GM18909 (cell line): ENCODE measurements at regions not wholly inside any gene's neighbourhood (a gene's known extent, or its start where the extent isn't known, plus 50 kb on each side); places are given as distances from the start of the nearest gene placed in this dataset.

Experiments used
- ATAC-seq: cut with Tn5 transposase; IDR thresholded peaks from one replicate; pipeline ENCODE4 v1.9.1; 2021; ENCODE audit warnings: mild to moderate bottlenecking; ENCODE audit not compliant: unreplicated experiment, poor library complexity

DNA sequence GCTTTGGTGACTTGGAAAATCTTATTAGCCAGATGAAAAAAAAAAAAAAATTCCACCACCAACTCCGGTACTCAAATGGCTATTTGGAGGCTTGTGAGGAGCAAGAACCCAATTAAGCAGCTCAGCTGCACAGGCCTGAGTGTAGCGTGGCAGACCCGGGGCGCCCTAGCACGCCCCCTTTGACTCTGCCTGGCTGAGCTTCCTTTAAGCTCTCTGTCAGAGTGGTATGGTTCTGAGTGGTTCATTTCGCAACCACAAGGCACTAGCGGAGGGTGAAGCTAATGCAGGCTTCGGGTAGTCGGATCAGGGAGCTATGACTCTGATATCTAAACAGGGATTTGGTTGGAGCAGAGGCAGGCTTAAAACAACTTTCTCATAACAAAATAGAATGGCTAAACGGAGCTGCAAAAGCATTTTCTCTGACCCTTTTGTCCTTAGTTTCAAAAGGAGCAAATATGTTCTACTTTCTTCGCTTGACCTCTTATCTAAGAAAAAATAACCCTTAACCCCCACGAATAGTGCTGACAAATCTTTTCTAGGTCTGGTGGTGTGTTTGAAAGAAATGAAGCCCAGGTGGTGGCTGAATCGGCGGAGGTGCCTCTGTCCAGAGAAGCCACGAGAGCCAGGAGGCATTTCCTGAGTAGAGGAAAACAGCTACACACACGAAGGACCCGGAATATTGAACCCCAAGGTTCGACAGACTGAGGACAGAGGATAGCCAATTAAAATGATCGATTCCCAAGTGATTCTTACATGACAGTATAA, 285.4 kb upstream of the GLI3 start:
- ATAC-seq: no peak

DNA sequence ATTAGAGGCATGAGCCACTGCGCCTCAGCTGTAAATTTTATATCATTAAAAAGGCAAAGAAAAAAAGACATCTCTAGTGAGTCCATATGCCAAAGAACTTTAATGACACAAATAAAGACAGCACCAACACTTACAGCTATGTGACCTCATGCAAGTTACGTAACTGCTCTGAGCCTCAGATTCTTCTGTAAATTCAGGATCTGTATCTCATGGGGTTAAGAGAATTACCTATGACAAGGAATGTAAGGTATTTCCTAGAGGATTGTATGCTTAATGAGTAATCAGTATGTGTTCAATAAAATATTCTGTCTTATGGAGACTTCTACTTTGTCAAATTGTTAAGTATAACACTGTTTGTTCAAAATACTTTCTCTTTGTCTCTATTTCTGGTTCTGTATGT, 274.0 kb upstream of the GLI3 start:
- no peak for ATAC-seq

DNA sequence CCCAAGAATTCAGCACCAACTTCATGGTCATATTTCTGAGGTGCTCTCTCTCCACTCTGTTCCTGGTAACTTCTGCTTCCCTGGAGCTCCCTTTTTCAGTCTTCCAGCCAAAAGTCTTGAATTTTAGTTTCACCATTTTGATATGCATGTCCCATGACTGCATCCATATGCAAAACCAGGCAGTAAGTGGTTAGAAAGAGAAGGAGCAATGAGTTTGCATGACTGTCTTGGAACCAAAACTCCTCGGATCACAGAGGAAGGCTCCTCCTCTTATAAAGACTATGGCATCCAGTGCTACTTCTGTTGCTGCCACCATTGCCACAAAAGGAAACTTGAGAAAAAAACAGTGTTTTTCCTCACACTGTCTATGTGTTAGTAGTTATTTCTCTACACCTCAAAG, 269.1 kb upstream of the GLI3 start:
- no peak for ATAC-seq

DNA sequence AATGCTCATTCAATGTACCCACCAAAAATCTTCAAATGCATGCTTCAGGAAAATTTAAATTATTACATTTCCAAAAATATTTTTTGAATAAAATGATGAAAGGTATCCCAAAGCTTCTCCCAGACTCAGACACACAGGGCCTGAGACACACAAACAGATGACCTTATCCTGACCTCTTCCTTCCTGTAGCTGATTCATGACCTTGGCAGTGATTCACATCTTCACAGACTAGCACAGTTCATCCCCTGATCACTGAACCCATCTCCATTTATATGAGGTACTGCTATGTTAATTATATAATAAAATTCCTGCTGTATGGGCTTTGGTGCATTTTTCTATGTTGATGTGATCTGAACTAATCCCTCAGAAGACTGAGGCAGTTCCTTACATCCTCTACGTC, 265.0 kb upstream of the GLI3 start:
- ATAC-seq: no peak

DNA sequence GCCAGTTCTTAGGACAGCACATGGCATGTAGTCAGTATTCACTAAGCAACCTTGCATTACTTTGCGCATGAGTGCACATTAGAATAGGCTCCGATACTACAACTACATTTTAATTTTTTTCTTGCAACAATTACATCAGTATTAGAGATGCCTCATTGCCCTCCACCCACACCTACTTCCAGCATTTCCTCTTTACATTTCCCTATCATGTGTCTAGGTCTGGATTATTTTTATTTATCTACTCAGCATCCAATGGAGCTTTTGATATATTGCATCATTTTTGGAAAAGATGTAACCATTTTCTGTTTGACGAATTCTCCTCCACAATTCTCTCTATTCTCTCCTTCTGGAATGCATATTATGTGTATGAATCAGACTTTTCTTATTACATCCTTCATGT, 258.2 kb upstream of the GLI3 start:
- no peak for ATAC-seq

DNA sequence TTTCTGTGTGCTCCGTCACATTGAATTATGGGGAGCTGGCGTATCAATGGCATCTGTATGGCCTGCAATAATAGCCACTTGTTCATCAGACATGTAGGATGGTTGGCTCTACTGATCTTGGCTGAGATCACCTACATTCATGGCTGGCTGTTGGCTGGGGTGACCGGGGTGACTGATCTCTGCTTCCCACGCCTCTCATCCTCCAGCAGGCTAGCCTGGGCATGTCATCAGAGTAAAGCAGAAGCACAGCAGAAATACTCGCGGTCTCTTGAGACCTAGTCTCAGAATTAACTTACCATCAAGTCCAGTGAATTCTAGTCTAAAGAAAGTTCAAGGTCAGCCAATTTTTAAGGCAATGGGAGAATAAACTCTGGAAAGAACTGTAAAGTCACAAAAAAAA, 257.7 kb upstream of the GLI3 start:
- ATAC-seq: no peak

DNA sequence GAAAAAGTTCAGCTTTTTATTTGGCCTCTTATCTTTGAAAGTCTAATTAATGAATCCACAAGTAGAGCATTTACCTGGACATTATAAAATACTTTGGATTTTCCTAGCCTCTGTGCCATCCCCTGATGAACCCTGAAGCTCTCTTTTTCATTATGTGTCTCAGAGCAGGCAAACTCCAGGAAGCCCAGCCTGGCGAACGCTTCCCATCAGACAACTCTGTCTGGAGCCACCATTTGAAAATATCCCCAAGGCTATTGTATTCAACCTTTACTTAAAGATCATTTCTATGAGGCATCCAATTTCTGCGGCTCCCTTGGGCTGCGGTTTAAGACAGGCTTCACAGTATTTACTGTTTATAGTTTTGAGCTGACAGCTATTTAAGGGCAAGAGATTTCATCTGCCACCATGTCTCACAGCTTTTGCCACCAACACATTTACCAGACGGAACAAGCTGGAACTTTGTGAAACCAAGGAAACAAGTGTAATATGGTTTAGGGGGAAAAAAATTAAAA, 257.2 kb upstream of the GLI3 start:
- ATAC-seq: no peak

DNA sequence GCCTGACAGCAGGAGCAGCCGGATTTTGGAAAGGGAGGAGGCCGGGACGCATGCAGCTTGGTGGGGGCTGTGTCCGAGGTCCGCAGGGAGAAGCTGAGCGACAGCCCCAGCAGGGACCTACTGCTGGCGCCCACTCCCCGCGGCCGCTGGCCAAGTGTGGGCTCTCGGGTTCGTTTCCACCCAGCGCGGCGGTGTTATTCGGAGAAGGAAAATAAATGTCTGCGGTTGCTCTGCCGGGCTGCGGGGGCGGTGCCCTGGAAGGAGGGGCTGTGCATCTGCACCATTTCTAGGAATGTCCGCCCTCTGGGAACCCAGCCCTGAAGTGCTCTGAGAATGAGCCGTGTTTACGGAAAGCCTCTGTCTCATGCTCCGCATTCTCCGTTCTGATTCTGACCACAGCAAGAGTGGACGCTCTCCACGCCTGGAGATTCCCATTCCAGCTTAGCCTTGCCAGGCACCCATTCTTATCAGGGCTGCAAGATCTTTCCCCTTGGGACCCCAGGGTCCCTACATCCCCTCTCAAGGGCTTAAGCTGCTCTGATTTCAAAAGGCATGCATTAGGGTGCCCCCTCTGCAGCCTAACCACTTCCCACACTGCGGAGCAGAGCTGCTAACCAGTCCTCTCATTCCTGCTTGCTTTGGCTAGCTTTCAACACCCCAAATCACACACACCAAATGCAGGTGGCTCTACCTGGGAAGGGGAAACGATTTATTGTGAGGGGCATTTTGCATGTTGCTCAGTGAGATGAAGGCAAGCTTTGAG, 256.6 kb upstream of the GLI3 start:
- ATAC-seq: no peak

DNA sequence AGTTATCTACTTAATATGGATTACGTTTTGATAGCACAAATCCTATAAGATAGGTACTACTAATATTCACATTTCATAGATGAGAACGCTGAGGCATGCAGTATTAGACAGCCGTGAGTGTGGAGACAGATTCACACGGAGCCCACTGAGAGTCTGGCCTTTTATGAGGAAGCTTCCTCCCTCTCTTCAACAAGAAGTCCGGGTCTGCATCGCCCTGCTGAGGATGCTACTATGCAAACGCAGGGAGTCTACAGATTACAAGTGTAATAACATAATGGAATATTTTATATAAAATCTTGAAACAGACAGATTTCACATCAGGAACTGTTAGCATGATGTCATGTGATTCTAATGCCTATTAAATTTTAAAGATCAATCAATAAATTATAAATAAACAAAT, 255.9 kb upstream of the GLI3 start:
- ATAC-seq: no peak

DNA sequence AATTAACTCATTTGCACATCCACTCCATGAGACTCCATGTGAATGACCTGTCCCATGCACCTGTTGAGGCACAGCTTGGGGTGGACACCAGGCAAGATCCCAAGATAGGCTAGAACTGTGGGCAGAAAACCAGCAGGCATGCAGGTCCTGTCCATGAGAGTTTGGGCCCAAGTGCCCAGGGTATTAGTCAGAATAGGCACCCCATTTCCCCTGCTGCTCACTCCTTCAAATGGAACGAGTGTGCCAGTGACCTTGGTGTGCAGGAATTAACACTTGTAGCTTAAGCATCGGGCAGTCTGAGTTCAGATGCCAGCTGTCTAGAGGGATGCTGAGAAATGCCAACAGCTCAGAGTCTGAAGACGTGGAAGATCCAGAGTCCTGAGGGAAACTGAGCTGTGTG, 254.1 kb upstream of the GLI3 start:
- ATAC-seq: no peak

DNA sequence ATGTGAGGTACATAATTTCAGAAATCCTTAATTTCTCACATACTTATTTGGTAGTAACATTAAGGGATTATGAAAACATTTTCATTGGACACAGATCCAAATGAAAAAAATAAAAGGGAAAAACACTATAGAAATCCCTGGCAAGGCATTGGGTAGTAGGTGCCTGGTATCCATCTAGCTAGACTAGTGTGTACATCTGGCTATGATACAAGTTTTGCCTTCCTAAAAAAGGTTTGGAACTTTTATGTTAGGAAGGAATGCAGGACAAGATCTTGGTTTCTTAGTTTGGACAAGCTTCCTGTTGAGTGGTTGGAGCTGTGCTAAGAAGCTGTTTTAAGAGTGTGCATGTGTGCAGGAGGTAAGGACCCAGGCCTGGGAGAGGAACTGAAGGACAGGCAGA, 252.3 kb upstream of the GLI3 start:
- ATAC-seq: no peak

DNA sequence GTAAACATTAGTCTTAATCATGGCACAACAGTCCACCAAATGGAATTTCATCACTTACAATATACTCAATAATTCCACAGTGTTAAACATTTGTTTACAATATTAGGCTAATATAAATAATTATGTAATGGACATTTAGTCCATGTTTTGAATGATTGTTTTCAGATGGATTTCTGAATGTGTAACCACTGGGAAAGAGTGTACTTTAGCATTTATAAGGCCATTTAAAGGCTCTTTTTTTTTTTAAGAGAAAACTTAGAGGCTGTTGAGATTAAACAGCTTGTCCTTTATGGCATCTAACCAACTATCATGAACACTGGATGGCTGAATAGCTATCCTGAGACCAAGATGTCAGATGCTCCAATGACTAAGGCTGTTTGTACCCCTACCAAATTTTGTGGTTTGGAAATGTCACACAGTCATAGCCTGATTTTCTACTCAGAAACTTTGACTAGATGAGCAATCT, 248.3 kb upstream of the GLI3 start:
- ATAC-seq: no peak

DNA sequence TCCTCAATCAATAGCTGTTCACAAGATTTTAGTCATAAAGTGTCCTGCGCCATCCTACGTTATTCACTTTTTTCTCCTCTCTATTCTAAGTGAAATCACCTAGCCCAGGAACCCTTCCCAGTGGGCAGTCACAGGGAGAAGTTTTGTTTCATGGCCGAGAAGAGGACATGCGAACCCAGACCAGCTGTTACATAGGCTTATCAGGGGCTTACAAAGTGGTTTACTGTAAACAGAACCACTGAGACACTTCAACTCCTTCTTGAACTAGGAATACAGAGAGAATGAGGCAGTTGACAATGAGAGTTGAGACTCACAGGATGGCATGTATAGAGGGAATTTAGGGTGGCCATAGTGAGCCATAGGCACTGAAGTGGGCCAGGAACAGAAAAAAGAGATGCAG, 246.9 kb upstream of the GLI3 start:
- ATAC-seq: no peak

DNA sequence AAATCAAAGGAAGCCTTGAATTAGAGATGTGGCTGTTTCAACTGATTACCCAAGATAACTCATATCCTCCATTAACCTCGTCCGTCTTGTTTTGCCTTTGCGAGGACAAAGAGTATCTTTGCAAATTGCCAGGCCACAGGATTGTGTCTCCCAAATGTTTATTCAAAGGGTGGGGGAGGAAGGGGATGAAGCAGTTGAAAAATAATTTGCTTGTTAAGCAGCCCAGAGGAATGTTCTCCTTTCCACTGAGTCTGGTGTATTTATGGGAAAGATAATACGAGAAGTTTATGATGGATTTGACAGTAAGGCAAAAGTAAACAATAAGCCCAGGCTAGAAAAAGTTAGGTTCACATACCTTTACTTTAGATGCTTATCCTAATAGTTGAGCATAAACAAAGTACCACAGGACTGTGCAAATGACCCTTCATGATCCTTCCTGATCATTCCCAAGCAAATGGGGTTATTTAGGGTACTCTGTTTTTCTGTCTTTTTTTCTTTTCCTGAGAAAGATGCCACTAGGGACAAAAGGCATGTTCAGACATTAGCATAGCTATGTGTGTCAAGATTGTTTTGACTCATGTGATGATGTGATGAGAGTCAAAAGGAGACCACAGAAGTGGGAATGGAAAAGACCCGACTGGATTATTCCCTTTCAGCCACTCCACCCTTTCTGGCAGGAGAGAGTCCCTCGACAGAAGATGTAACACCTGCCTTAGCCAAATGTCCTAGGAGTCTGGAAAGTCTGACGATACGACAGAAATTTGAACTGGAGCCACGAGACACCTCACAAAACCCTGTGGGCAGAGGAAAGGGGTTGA, 243.0 kb upstream of the GLI3 start:
- no peak for ATAC-seq

DNA sequence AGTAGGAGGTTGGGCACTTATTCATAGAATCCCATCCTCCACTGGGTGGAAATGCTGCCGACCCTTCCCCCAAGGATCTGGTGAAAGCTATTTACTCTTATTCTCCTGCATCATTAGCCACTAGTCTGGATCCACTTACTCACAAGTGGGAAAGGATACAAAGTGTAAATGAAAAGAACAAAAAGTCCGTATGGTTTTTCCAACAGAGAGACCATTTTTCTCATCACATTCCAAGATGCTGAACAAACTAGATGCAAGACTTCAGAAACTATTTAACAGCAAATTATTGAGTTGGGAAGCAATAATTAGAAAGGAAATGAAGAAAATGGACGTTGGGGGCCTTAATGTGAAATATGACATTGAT, 242.4 kb upstream of the GLI3 start:
- ATAC-seq: no peak

DNA sequence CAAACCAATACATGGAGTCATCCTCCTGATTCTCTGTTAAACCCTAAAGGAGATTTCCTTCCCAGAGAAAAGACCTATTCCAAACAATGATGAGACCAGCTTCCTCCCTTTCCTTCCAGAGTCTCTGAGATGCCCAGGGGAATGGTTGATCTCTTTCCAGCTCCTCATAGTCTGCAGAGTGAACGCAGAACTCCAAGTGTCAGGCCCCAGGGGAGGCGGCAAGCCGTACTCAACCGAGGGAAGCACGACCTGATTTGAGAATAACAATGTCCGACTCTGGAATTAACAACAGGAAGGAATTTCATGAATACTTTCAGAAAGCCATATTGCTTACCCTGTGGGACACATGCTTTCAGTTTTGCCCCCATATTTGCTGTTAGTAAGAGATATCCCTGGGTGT, 241.7 kb upstream of the GLI3 start:
- no peak for ATAC-seq

DNA sequence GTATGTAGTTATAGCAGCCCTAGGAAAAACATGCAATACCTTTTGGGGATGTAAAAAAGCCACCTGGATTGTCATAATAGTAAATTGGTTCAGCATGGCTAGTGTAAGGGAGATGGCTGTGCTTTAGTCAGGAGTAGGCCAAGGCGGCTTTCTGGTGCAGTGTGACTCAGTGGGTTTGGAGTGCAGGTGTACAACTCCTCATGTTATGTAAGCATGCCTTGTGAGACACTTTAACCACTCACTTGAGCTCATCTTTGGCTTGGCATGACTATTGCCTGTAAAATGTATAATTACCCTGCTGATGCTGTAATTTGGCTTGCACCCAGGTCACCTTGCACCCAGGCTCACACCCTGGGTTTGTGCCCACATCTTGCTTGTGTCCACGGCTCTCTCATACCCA, 239.2 kb upstream of the GLI3 start:
- ATAC-seq: no peak

DNA sequence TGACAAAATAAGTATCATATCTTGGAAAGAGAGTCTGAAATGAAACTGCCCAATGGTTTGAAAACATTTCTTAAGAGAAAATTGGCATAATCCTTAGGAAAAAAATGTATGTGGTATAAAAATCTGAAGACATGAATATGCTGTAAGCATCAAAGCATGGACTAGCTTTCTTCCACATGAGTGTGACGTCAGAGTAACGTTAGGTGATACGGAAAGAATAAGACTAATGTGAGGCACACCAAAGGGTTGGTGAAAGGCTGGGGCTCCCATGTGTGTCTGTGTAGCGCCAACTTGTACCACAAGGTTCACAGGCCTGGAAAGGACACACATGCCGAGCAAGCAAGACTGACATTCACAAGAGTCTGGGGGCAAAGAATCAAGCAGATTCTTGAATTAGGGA, 238.1 kb upstream of the GLI3 start:
- no peak for ATAC-seq

DNA sequence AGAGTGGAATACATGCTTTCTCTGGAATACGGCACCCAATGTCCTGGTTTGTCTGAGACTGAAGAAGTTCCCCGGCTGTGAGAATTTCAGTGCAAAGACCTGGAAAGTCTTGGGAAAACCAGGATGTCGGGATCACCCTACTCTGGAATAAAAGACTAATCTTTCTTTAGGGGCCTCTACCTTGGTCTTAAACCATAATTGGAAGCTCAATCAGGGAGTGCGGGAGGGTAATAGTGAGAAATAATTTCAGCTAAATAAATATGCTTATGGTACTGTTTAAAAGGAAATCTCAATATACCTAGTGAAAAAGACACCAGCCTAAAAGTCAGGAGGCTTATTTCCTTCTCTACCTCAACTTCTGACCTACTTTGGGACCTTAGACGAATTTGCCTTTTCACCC, 236.1 kb upstream of the GLI3 start:
- ATAC-seq: no peak

DNA sequence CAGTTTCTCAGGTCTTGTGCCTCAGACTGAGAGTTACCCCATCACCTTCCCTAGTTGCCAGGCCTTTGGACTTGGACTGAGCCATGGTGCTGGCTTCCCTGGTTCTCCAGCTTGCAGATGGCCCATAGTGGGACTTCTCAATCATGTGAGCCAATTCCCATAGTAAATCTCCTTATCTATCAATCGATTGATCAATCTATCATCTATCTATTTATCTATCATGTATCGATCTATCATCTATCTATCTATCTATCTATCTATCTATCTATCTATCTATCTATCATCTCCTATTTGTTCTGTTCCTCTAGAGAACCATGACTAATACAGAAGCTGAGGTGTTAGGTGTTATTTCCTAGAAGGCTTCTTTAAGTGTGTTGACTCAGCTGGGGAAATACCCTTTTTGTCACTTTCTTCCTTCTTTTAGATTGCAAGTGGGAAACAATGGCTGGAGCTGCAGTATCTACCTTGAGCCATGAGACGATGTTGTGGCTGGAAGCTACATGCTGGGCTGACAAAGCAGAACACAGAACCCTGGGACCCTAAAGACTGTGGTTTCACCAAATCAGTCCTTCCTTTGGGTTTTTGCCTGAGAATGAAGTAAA, 234.7 kb upstream of the GLI3 start:
- no peak for ATAC-seq

DNA sequence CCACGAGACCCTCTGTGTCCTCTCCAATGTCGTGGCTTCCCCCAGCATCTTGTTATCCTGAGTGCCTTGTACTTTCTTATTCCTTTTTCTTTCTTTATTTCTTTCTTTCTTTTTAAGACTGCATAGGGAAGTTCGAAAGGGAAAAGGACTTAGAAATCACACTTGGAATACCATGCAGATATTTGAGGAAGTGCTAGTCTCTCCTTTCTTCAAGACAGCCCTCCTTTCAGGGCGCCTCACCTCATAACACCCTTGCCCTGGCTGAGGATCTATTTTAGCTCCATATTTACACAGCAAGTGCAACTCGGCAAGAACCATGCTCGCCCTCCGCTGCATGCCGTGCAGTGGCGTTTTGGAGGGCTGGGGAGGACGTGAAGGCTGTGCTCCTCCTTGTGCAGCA, 232.3 kb upstream of the GLI3 start:
- ATAC-seq: no peak
